Testis (tissue), 2 donors: ENCODE measurements at regions not wholly inside any gene's neighbourhood (a gene's known extent, or its start where the extent isn't known, plus 50 kb on each side); places are given as distances from the start of the nearest gene placed in this dataset.

Experiments
- DNase-seq: peaks from one replicate; pipeline ENCODE4 v3.0.0-alpha.2; 2019
- H3K27ac ChIP-seq, 2 donors: fragments of 200-600 bp; sonication (generic); one replicate each; pipeline ENCODE4 v1.5.1; 2019
- H3K27me3 ChIP-seq: fragments of 200-600 bp; sonication (generic); one replicate; pipeline ENCODE4 v1.5.1; 2019
- H3K36me3 ChIP-seq: fragments of 200-600 bp; sonication (generic); one replicate; pipeline ENCODE4 v1.5.1; 2017; ENCODE audit warnings: low read depth; ENCODE audit errors: missing control alignments
- H3K4me1 ChIP-seq: fragments of 200-600 bp; sonication (generic); one replicate; pipeline ENCODE4 v1.5.1; 2019
- H3K4me3 ChIP-seq, 2 donors: fragments of 200-600 bp; sonication (generic); one replicate each; pipeline ENCODE4 v1.5.1; 2017 to 2019
- H3K9me3 ChIP-seq: fragments of 200-600 bp; sonication (generic); one replicate; pipeline ENCODE4 v1.5.1; 2017
- CTCF ChIP-seq, 3 experiments: fragments of 450-650 bp in 2 of 3; fragments of 200-600 bp in 1 of 3; sonication (generic) in 1 of 3; IDR thresholded peaks; one replicate each; pipeline ENCODE4 v1.5.1; 2016 to 2019; ENCODE audit warnings: antibody characterized with exemption in 3 of 3, mild to moderate bottlenecking in 2 of 3, moderate library complexity in 1 of 3
- POLR2A ChIP-seq: fragments of 450-650 bp; IDR thresholded peaks from one replicate; pipeline ENCODE4 v1.6.1; 2017; ENCODE audit warnings: antibody characterized with exemption, mild to moderate bottlenecking, moderate library complexity
- WGBS, 2 donors: methylation state at CpG; one replicate each; pipeline ENCODE4 v1.1.5; 2018; 5-methylcytosine and 5-hydroxymethylcytosine counted together
- intact Hi-C: fragments of 100-400 bp; cut with DNase I; formaldehyde crosslinking; loops from one replicate; pipeline ENCODE4 v1.15.1; 2023; ENCODE audit warnings: low total_unique reads

- DNase-seq = no peak
- Histone ChIP-seq H3K27me3 (no peaks in the 10 kb centered on the region), H3K4me3 (no peak overlapping the region), H3K4me1 (no peaks in the 10 kb centered on the region), H3K36me3 (no peaks in the 10 kb centered on the region), H3K27ac (no peak overlapping the region), H3K9me3 (no peaks in the 10 kb centered on the region)
- TF ChIP-seq POLR2A = no peak
- no peak for TF ChIP-seq CTCF (IDR thresholded peaks at IDR 0.05)
- intact Hi-C loops = no loop called here
- 66 to 78% methylated on average over 2 of the region's 2 CpGs for WGBS, 2 donors
Measured at GRCh38 chr15:29422606-29423005, 153.0 kb upstream of the NSMCE3 start.

- DNase-seq = no peak
- Histone ChIP-seq H3K4me3 (no peak overlapping the region), H3K36me3 (no peaks in the 10 kb centered on the region), H3K27me3 (no peaks in the 10 kb centered on the region), H3K9me3 (no peaks in the 10 kb centered on the region), H3K27ac (no peak overlapping the region), H3K4me1 (no peaks in the 10 kb centered on the region)
- intact Hi-C loops = no loop called here
- TF ChIP-seq CTCF (IDR thresholded peaks at IDR 0.05) (no peak), POLR2A (no peak)
- WGBS, 2 donors = 67 to 70% methylated on average over 2 of the region's 2 CpGs
Measured at GRCh38 chr15:29420188-29420587, 150.6 kb upstream of the NSMCE3 start.

GRCh38 chr15:29418931-29419330, 149.3 kb upstream of the NSMCE3 start:
- Histone ChIP-seq H3K4me1 (no peaks in the 10 kb centered on the region), H3K4me3 (no peak overlapping the region), H3K9me3 (no peaks in the 10 kb centered on the region), H3K27me3 (no peaks in the 10 kb centered on the region), H3K36me3 (no peaks in the 10 kb centered on the region), H3K27ac (no peak overlapping the region)
- intact Hi-C loops = no loop called here
- TF ChIP-seq POLR2A = no peak
- TF ChIP-seq CTCF (IDR thresholded peaks at IDR 0.05) = no peak
- DNase-seq = no peak
- 90 to 96% methylated on average over 1 of the region's 1 CpG for WGBS, 2 donors

GRCh38 chr15:29418178-29418577, 148.6 kb upstream of the NSMCE3 start:
- WGBS, 2 donors = 72 to 80% methylated on average over 4 of the region's 4 CpGs
- no peaks in the 10 kb centered on the region for H3K27me3 ChIP-seq
- no peak for DNase-seq
- no peaks in the 10 kb centered on the region for H3K9me3 ChIP-seq
- H3K27ac ChIP-seq = no peak overlapping the region
- H3K36me3 ChIP-seq = no peaks in the 10 kb centered on the region
- H3K4me3 ChIP-seq = no peak overlapping the region
- TF ChIP-seq POLR2A = no peak
- H3K4me1 ChIP-seq = no peaks in the 10 kb centered on the region
- intact Hi-C loops = no loop called here

GRCh38 chr15:29411299-29411698, 141.7 kb upstream of the NSMCE3 start:
- Histone ChIP-seq H3K4me1 (peaks cover 6% of the 10 kb centered on the region), H3K9me3 (no peaks in the 10 kb centered on the region), H3K36me3 (no peaks in the 10 kb centered on the region), H3K27me3 (no peaks in the 10 kb centered on the region), H3K4me3 (no peak overlapping the region), H3K27ac (no peak overlapping the region)
- DNase-seq = no peak
- 89 to 90% methylated on average over 3 of the region's 3 CpGs for WGBS, 2 donors
- intact Hi-C loops = no loop called here
- no peak for TF ChIP-seq POLR2A
- TF ChIP-seq CTCF (IDR thresholded peaks at IDR 0.05) = no peak
